Calu3 (cell line): ENCODE measurements at regions not wholly inside any gene's neighbourhood (a gene's known extent, or its start where the extent isn't known, plus 50 kb on each side); places are given as distances from the start of the nearest gene placed in this dataset.

Source experiments
- BruUV-seq: library from RNA; stranded (reverse); fragments of 400-500 nt; replicated peaks from 2 replicates; lab custom pipeline; 2021; lab: Mats Ljungman, UMichigan
- CTCF ChIA-PET: fragments of 300-600 bp; sonication (Branson Sonifier 250); formaldehyde crosslinking; loops from one replicate; lab custom pipeline; 2022; ENCODE audit warnings: antibody characterized with exemption; lab: Charles Lee
- DNase-seq: peaks from one replicate; pipeline ENCODE4 v3.0.0; 2022
- H3K27ac Mint-ChIP-seq: one replicate; pipeline ENCODE4 v1.8.0; 2022; ENCODE audit warnings: mixed read lengths; ENCODE audit not compliant: unreplicated experiment
- H3K27me3 Mint-ChIP-seq: one replicate; pipeline ENCODE4 v1.8.0; 2022; ENCODE audit warnings: mixed read lengths; ENCODE audit not compliant: unreplicated experiment
- H3K36me3 Mint-ChIP-seq: one replicate; pipeline ENCODE4 v1.8.0; 2022; ENCODE audit warnings: mild to moderate bottlenecking, moderate library complexity, mixed read lengths; ENCODE audit not compliant: insufficient read depth, unreplicated experiment
- H3K4me1 Mint-ChIP-seq: one replicate; pipeline ENCODE4 v1.8.0; 2022; ENCODE audit warnings: mild to moderate bottlenecking, low read depth, mixed read lengths; ENCODE audit not compliant: unreplicated experiment
- H3K4me3 Mint-ChIP-seq: one replicate; pipeline ENCODE4 v1.8.0; 2022; ENCODE audit warnings: mild to moderate bottlenecking, low read depth, moderate library complexity, mixed read lengths; ENCODE audit not compliant: unreplicated experiment
- H3K9me3 Mint-ChIP-seq: one replicate; pipeline ENCODE4 v1.8.0; 2022; ENCODE audit warnings: low read depth, mixed read lengths; ENCODE audit not compliant: unreplicated experiment
- CTCF ChIP-seq: fragments of 200-600 bp; IDR thresholded peaks from one replicate; pipeline ENCODE4 v1.8.0; 2022; ENCODE audit warnings: antibody characterized with exemption; ENCODE audit not compliant: unreplicated experiment
- intact Hi-C: fragments of 100-400 bp; cut with micrococcal nuclease; formaldehyde crosslinking; loops from one replicate; pipeline ENCODE4 v1.10.0; 2022; ENCODE audit not compliant: unreplicated experiment

- no peak for DNase-seq
- Mint-ChIP-seq H3K4me1 (no peaks in the 10 kb centered on the region), H3K27me3 (no peaks in the 10 kb centered on the region), H3K27ac (no peak overlapping the region), H3K9me3 (no peaks in the 10 kb centered on the region), H3K4me3 (no peak overlapping the region), H3K36me3 (no peaks in the 10 kb centered on the region)
- CTCF ChIA-PET, result no interaction called here
- TF ChIP-seq CTCF, result no peak
- no TSS peak for BruUV-seq
- intact Hi-C loops, result no loop called here
Observed at GRCh38 chr4:137203601-137204000, 328.7 kb downstream of the PCDH18 start.

GRCh38 chr4:137200322-137200721, 332.0 kb downstream of the PCDH18 start:
- no peaks in the 10 kb centered on the region for H3K27me3 Mint-ChIP-seq
- intact Hi-C loops, result no loop called here
- no peak for TF ChIP-seq CTCF
- no peak for DNase-seq
- no TSS peak for BruUV-seq
- H3K4me1 Mint-ChIP-seq, result no peaks in the 10 kb centered on the region
- no peaks in the 10 kb centered on the region for H3K36me3 Mint-ChIP-seq
- H3K27ac Mint-ChIP-seq, result no peak overlapping the region
- H3K4me3 Mint-ChIP-seq, result no peak overlapping the region
- CTCF ChIA-PET, result no interaction called here
- H3K9me3 Mint-ChIP-seq, result no peaks in the 10 kb centered on the region

- CTCF ChIA-PET, result no interaction called here
- TF ChIP-seq CTCF, result no peak
- BruUV-seq, result no TSS peak
- H3K27me3 Mint-ChIP-seq, result no peaks in the 10 kb centered on the region
- H3K27ac Mint-ChIP-seq, result no peak overlapping the region
- DNase-seq, result no peak
- H3K36me3 Mint-ChIP-seq, result no peaks in the 10 kb centered on the region
- H3K4me1 Mint-ChIP-seq, result no peaks in the 10 kb centered on the region
- no peak overlapping the region for H3K4me3 Mint-ChIP-seq
- H3K9me3 Mint-ChIP-seq, result no peaks in the 10 kb centered on the region
- intact Hi-C loops, result no loop called here
Observed at GRCh38 chr4:137198791-137199190, 333.5 kb downstream of the PCDH18 start.

- intact Hi-C loops, result no loop called here
- H3K27ac Mint-ChIP-seq, result no peak overlapping the region
- H3K4me3 Mint-ChIP-seq, result no peak overlapping the region
- H3K36me3 Mint-ChIP-seq, result no peaks in the 10 kb centered on the region
- no peak for DNase-seq
- no TSS peak for BruUV-seq
- no peak for TF ChIP-seq CTCF
- CTCF ChIA-PET, result no interaction called here
- H3K27me3 Mint-ChIP-seq, result no peaks in the 10 kb centered on the region
- no peaks in the 10 kb centered on the region for H3K4me1 Mint-ChIP-seq
- no peaks in the 10 kb centered on the region for H3K9me3 Mint-ChIP-seq
Observed at GRCh38 chr4:137194670-137195069, 337.6 kb downstream of the PCDH18 start.
